Activated CD8-positive, alpha-beta T cell treated with anti-CD3 and anti-CD28 coated beads for 36 hours (primary cell): ENCODE measurements at regions not wholly inside any gene's neighbourhood (a gene's known extent, or its start where the extent isn't known, plus 50 kb on each side); places are given as distances from the start of the nearest gene placed in this dataset.

Experiments
- ATAC-seq: fragments of 200-7000 bp; cut with Tn5 transposase; one replicate; pipeline ENCODE4 v1.10.0; 2021; ENCODE audit warnings: mild to moderate bottlenecking, moderate library complexity
- CTCF ChIA-PET: fragments of 350-600 bp; sonication (Branson Sonifier 250); formaldehyde crosslinking; loops from one replicate; lab custom pipeline; 2021; ENCODE audit warnings: antibody characterized with exemption; lab: Charles Lee
- POLR2A ChIA-PET: fragments of 350-600 bp; sonication (Branson Sonifier 250); formaldehyde crosslinking; loops from one replicate; lab custom pipeline; 2021; ENCODE audit warnings: antibody characterized with exemption; lab: Charles Lee
- DNase-seq: peaks from one replicate; pipeline ENCODE4 v3.0.0-alpha.2; 2020
- H3K27ac Mint-ChIP-seq: one replicate; pipeline ENCODE4 v1.8.0; 2021; ENCODE audit warnings: mild to moderate bottlenecking, mixed read lengths
- H3K27me3 Mint-ChIP-seq: one replicate; pipeline ENCODE4 v1.8.0; 2021; ENCODE audit warnings: mixed read lengths
- H3K36me3 Mint-ChIP-seq: one replicate; pipeline ENCODE4 v1.8.0; 2021; ENCODE audit warnings: low read depth, mixed read lengths
- H3K4me1 Mint-ChIP-seq: one replicate; pipeline ENCODE4 v1.8.0; 2021; ENCODE audit warnings: low read depth, mixed read lengths
- H3K4me3 Mint-ChIP-seq: one replicate; pipeline ENCODE4 v1.8.0; 2021; ENCODE audit warnings: mild to moderate bottlenecking, moderate library complexity, mixed read lengths
- H3K9me3 Mint-ChIP-seq: one replicate; pipeline ENCODE4 v1.8.0; 2021; ENCODE audit warnings: mixed read lengths
- CTCF ChIP-seq: fragments of 200-600 bp; IDR thresholded peaks from one replicate; pipeline ENCODE4 v1.8.0; 2022; ENCODE audit warnings: antibody characterized with exemption, mild to moderate bottlenecking
- intact Hi-C: fragments of 100-400 bp; cut with micrococcal nuclease; formaldehyde crosslinking; loops from one replicate; pipeline ENCODE4 v1.10.0; 2022

GRCh38 chr7:119983468-119983867, 289.5 kb upstream of the KCND2 start:
- H3K27me3 Mint-ChIP-seq, result no peaks in the 10 kb centered on the region
- DNase-seq, result no peak
- H3K4me1 Mint-ChIP-seq, result no peaks in the 10 kb centered on the region
- no peak for ATAC-seq
- H3K4me3 Mint-ChIP-seq, result no peak overlapping the region
- CTCF ChIA-PET, result no interaction called here
- no peaks in the 10 kb centered on the region for H3K36me3 Mint-ChIP-seq
- POLR2A ChIA-PET, result no interaction called here
- intact Hi-C loops, result no loop called here
- no peak for TF ChIP-seq CTCF
- no peak overlapping the region for H3K27ac Mint-ChIP-seq
- H3K9me3 Mint-ChIP-seq, result peaks cover 14% of the 10 kb centered on the region

- ATAC-seq (no peak), DNase-seq (no peak)
- ChIA-PET CTCF (no interaction called here), POLR2A (no interaction called here)
- intact Hi-C loops, result no loop called here
- Mint-ChIP-seq H3K9me3 (peaks cover 16% of the 10 kb centered on the region), H3K27ac (no peak overlapping the region), H3K4me1 (no peaks in the 10 kb centered on the region), H3K36me3 (no peaks in the 10 kb centered on the region), H3K4me3 (no peak overlapping the region), H3K27me3 (no peaks in the 10 kb centered on the region)
- TF ChIP-seq CTCF, result no peak
These were observed 288.7 kb upstream of the KCND2 start for GRCh38 chr7:119984247-119984646.

GRCh38 chr7:119988401-119988800, 284.6 kb upstream of the KCND2 start:
- intact Hi-C loops, result no loop called here
- no peaks in the 10 kb centered on the region for H3K36me3 Mint-ChIP-seq
- no peaks in the 10 kb centered on the region for H3K27me3 Mint-ChIP-seq
- H3K27ac Mint-ChIP-seq, result no peak overlapping the region
- ATAC-seq (no peak), DNase-seq (no peak)
- no peaks in the 10 kb centered on the region for H3K4me1 Mint-ChIP-seq
- peaks cover 25% of the 10 kb centered on the region for H3K9me3 Mint-ChIP-seq
- ChIA-PET CTCF (no interaction called here), POLR2A (no interaction called here)
- TF ChIP-seq CTCF, result no peak
- H3K4me3 Mint-ChIP-seq, result no peak overlapping the region

- intact Hi-C loops, result no loop called here
- H3K4me1 Mint-ChIP-seq, result no peaks in the 10 kb centered on the region
- no peaks in the 10 kb centered on the region for H3K36me3 Mint-ChIP-seq
- H3K9me3 Mint-ChIP-seq, result peaks cover 13% of the 10 kb centered on the region
- no peaks in the 10 kb centered on the region for H3K27me3 Mint-ChIP-seq
- no peak for TF ChIP-seq CTCF
- no peak overlapping the region for H3K27ac Mint-ChIP-seq
- ATAC-seq (no peak), DNase-seq (no peak)
- ChIA-PET POLR2A (no interaction called here), CTCF (no interaction called here)
- no peak overlapping the region for H3K4me3 Mint-ChIP-seq
These were observed 278.0 kb upstream of the KCND2 start for GRCh38 chr7:119994928-119995327.

GRCh38 chr7:119996634-119997033, 276.3 kb upstream of the KCND2 start:
- Mint-ChIP-seq H3K36me3 (no peaks in the 10 kb centered on the region), H3K9me3 (peaks cover 7% of the 10 kb centered on the region), H3K4me3 (no peak overlapping the region), H3K4me1 (no peaks in the 10 kb centered on the region), H3K27me3 (no peaks in the 10 kb centered on the region), H3K27ac (no peak overlapping the region)
- ChIA-PET CTCF (no interaction called here), POLR2A (no interaction called here)
- intact Hi-C loops, result no loop called here
- DNase-seq (no peak), ATAC-seq (no peak)
- TF ChIP-seq CTCF, result no peak
